GM12874 (cell line): ENCODE measurements at regions not wholly inside any gene's neighbourhood (a gene's known extent, or its start where the extent isn't known, plus 50 kb on each side); places are given as distances from the start of the nearest gene placed in this dataset.

Source experiments
- CTCF ChIP-seq: IDR thresholded peaks from 2 replicates; pipeline ENCODE4 v1.5.1; 2011; ENCODE audit warnings: low read depth, mild to moderate bottlenecking, control low read depth, low read length, moderate library complexity; ENCODE audit not compliant: insufficient read depth

GRCh38 chr14:60349663-60350365, 100.8 kb downstream of the PPM1A start:
- peak; percentile 44; the same call in 1 of the 2 replicates for TF ChIP-seq CTCF

GRCh38 chr14:60350366-60350720, 101.3 kb downstream of the PPM1A start:
- no peak for TF ChIP-seq CTCF

GRCh38 chr14:60353420-60353819, 104.4 kb downstream of the PPM1A start:
- no peak for TF ChIP-seq CTCF

- no peak for TF ChIP-seq CTCF
These were observed 106.7 kb downstream of the PPM1A start for GRCh38 chr14:60355768-60356167.

- TF ChIP-seq CTCF = no peak
These were observed 107.4 kb downstream of the PPM1A start for GRCh38 chr14:60356386-60356785.

GRCh38 chr14:60356906-60357550, 108.0 kb downstream of the PPM1A start:
- TF ChIP-seq CTCF = no peak

- no peak for TF ChIP-seq CTCF
These were observed 108.6 kb downstream of the PPM1A start for GRCh38 chr14:60357551-60358149.
